ENCODE measurements at regions not wholly inside any gene's neighbourhood (a gene's known extent, or its start where the extent isn't known, plus 50 kb on each side); places are given as distances from the start of the nearest gene placed in this dataset.
A peak's percentile ranks its signal among the peaks of the same experiment; 100 is the strongest.

GRCh38 chr13:51518827-51519226 is 65.4 kb upstream of the WDFY2 start:
- no peak for DNase-seq (ENCODE audit: low read depth in 2 of 2)

GRCh38 chr13:51519771-51520216 is 64.5 kb upstream of the WDFY2 start:
- no peak for DNase-seq (ENCODE audit: low read depth in 2 of 2)

- no peak for DNase-seq (ENCODE audit: low read depth in 2 of 2)
Measured at GRCh38 chr13:51520524-51520923, 63.7 kb upstream of the WDFY2 start.

GRCh38 chr13:51523082-51523518 is 61.2 kb upstream of the WDFY2 start:
- DNase-seq (ENCODE audit: low read depth in 2 of 2), result no peak

GRCh38 chr13:51524312-51524711 is 60.0 kb upstream of the WDFY2 start:
- DNase-seq (ENCODE audit: low read depth in 2 of 2), result no peak

- no peak for DNase-seq (ENCODE audit: low read depth in 2 of 2)
Measured at GRCh38 chr13:51524829-51525566, 59.3 kb upstream of the WDFY2 start.

- no peak for DNase-seq (ENCODE audit: low read depth in 2 of 2)
Measured at GRCh38 chr13:51525567-51526167, 58.6 kb upstream of the WDFY2 start.

- no peak for DNase-seq (ENCODE audit: low read depth in 2 of 2)
Measured at GRCh38 chr13:51526202-51526601, 58.1 kb upstream of the WDFY2 start.

- DNase-seq (ENCODE audit: low read depth in 2 of 2), result no peak
Measured at GRCh38 chr13:51532736-51533197, 51.5 kb upstream of the WDFY2 start.

- DNase-seq (ENCODE audit: low read depth in 2 of 2), result peak in 1 of 2 experiments; percentile 12
Measured at GRCh38 chr13:51534041-51534817, 50.0 kb upstream of the WDFY2 start.

Measured in stimulated activated CD4-positive, alpha-beta T cell treated with anti-CD3 and anti-CD28 coated beads, Interleukin-12 subunit alpha, Interleukin-12 subunit beta, amount 100 ng/mL, for 24 hours (primary cell).